ENCODE measurements at regions not wholly inside any gene's neighbourhood (a gene's known extent, or its start where the extent isn't known, plus 50 kb on each side); places are given as distances from the start of the nearest gene placed in this dataset.

- TF ChIP-seq YY1 (IDR thresholded peaks at IDR 0.05; ENCODE audit: insufficient read depth, insufficient read length) (no peak), ZNF274 (IDR thresholded peaks at IDR 0.05; ENCODE audit: low read depth, low read length) (no peak), SUZ12 (IDR thresholded peaks at IDR 0.05; ENCODE audit: extremely low read depth, insufficient read depth, insufficient read length) (no peak)
Observed at GRCh38 chr14:71566276-71566675, 366.0 kb upstream of the RGS6 start.
